ENCODE measurements at regions not wholly inside any gene's neighbourhood (a gene's known extent, or its start where the extent isn't known, plus 50 kb on each side); places are given as distances from the start of the nearest gene placed in this dataset.

DNA sequence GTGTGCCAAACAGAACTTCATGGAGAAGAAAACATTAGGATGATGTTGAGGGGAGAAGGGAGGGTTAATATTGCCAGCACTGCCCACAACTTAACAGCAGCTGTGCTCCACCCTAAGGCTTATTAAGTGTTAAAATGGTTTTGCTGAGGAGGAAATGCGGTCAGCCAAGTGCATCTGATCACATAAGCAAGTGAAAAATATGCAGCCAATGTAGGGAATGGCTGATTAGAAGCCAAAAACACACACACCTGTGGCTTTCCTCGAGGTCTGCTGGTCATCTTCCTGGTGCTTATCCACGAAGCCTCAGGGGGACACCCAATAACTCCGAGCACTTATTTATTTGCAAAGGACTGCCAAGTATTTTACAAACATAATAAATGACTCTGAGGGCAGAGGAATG, 66.3 kb upstream of the GPR45 start:
- H3K27ac ChIP-seq (ENCODE audit: low read depth in 2 of 2, low read length in 1 of 2), result no peak overlapping the region
- H3K79me2 ChIP-seq (ENCODE audit: insufficient read depth), result no peaks in the 10 kb centered on the region
- H3K4me2 ChIP-seq, result no peak overlapping the region
- no peak for TF ChIP-seq TCF12 (IDR thresholded peaks at IDR 0.05)
- TF ChIP-seq, protein P1, sequence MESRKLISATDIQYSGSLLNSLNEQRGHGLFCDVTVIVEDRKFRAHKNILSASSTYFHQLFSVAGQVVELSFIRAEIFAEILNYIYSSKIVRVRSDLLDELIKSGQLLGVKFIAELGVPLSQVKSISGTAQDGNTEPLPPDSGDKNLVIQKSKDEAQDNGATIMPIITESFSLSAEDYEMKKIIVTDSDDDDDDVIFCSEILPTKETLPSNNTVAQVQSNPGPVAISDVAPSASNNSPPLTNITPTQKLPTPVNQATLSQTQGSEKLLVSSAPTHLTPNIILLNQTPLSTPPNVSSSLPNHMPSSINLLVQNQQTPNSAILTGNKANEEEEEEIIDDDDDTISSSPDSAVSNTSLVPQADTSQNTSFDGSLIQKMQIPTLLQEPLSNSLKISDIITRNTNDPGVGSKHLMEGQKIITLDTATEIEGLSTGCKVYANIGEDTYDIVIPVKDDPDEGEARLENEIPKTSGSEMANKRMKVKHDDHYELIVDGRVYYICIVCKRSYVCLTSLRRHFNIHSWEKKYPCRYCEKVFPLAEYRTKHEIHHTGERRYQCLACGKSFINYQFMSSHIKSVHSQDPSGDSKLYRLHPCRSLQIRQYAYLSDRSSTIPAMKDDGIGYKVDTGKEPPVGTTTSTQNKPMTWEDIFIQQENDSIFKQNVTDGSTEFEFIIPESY (IDR thresholded peaks at IDR 0.05; ENCODE audit: borderline replicate concordance, low read depth), result no peak
- no peak for TF ChIP-seq EP300 (IDR thresholded peaks at IDR 0.05; ENCODE audit: borderline replicate concordance in 1 of 2, low read depth in 1 of 2, low read length in 1 of 2)
- no peak for TF ChIP-seq FOSL2 (IDR thresholded peaks at IDR 0.05; ENCODE audit: borderline replicate concordance, low read depth)
- TF ChIP-seq YY1 (IDR thresholded peaks at IDR 0.05; ENCODE audit: low read depth), result no peak
- TF ChIP-seq MEF2A (IDR thresholded peaks at IDR 0.05; ENCODE audit: borderline replicate concordance, low read depth), result no peak
- no peak for TF ChIP-seq GABPA (IDR thresholded peaks at IDR 0.05; ENCODE audit: low read depth)
- TF ChIP-seq POLR2AphosphoS5 (IDR thresholded peaks at IDR 0.05; ENCODE audit: low read depth, low read length), result no peak
- TF ChIP-seq ELF1 (IDR thresholded peaks at IDR 0.05), result no peak
- TF ChIP-seq MXI1 (IDR thresholded peaks at IDR 0.05; ENCODE audit: low read depth, low read length), result no peak
- no peak for TF ChIP-seq FOXJ3 (CRISPR knock-in tag; IDR thresholded peaks at IDR 0.05)
- TF ChIP-seq RXRA (IDR thresholded peaks at IDR 0.05; ENCODE audit: borderline replicate concordance, low read depth), result no peak
- no peak for TF ChIP-seq TAF1 (IDR thresholded peaks at IDR 0.05; ENCODE audit: borderline replicate concordance, low read depth, low read length)
- H3K36me3 ChIP-seq (replicated peaks in 1 of 2; ENCODE audit: control insufficient read depth in 1 of 2, insufficient read depth in 2 of 2, low read length in 1 of 2), result no peaks in the 10 kb centered on the region
- ChIA-PET CTCF (interaction anchor here (1.2 to 1.6 kb wide), 3 partner anchors 9 to 61 kb away, joined by 4 to 5 read pairs (median 4); no protein-coding TSS in a partner anchor), POLR2A (no interaction called here)
- H3K4me3 ChIP-seq (ENCODE audit: low read depth in 2 of 2, low read length in 1 of 2), result no peak overlapping the region
- DNase-seq, result no peak
- H3K9me3 ChIP-seq, result no peaks in the 10 kb centered on the region
- H3K4me1 ChIP-seq (ENCODE audit: control insufficient read depth in 1 of 2, insufficient read depth in 2 of 2, low read depth in 1 of 2, low read length in 1 of 2), result no peaks in the 10 kb centered on the region
- no peaks in the 10 kb centered on the region for H3K27me3 ChIP-seq (ENCODE audit: insufficient read depth)
- 9% methylated on average over 3 of the region's 4 CpGs for WGBS (ENCODE audit: low lambda C conversion rate)
- no peak overlapping the region for H3K9ac ChIP-seq
- H3F3A ChIP-seq (replicated peaks; ENCODE audit: insufficient read depth), result no peaks in the 10 kb centered on the region
- H4K20me1 ChIP-seq (ENCODE audit: insufficient read depth), result no peaks in the 10 kb centered on the region
- no peak overlapping the region for H2AFZ ChIP-seq (ENCODE audit: low read depth)
- H3K9me2 ChIP-seq, result no peaks in the 10 kb centered on the region

DNA sequence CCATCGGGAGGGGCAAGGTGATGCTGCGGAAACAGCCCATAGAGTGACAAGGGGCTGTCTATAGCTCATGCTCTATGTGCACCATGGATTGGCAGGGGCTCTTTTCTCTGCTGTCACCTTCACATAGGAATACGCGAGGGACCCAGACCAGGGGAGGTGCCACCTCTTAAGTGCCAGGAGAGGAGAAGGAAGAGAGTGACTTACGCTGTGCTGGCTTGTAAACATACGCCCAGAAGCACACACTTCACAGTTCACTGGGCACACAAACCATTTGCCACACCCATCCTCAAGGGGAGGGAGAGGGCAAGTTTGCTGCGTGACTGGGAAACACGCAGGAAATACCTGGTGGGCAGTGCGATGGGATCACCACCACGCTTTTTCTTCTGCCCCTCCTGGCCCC, 65.1 kb upstream of the GPR45 start:
- CTCF ChIA-PET, result interaction anchor here (1.4 to 1.6 kb wide), 2 partner anchors 10 to 63 kb away, joined by 4 to 5 read pairs; no protein-coding TSS in a partner anchor
- Histone ChIP-seq H2AFZ (ENCODE audit: low read depth) (no peak overlapping the region), H3K27ac (ENCODE audit: low read depth in 2 of 2, low read length in 1 of 2) (no peak overlapping the region), H3K9me2 (no peaks in the 10 kb centered on the region), H3F3A (replicated peaks; ENCODE audit: insufficient read depth) (no peaks in the 10 kb centered on the region), H3K4me1 (ENCODE audit: control insufficient read depth in 1 of 2, insufficient read depth in 2 of 2, low read depth in 1 of 2, low read length in 1 of 2) (no peaks in the 10 kb centered on the region), H3K27me3 (ENCODE audit: insufficient read depth) (no peaks in the 10 kb centered on the region), H3K79me2 (ENCODE audit: insufficient read depth) (no peaks in the 10 kb centered on the region), H3K9ac (no peak overlapping the region), H3K36me3 (replicated peaks in 1 of 2; ENCODE audit: control insufficient read depth in 1 of 2, insufficient read depth in 2 of 2, low read length in 1 of 2) (no peaks in the 10 kb centered on the region), H3K4me2 (no peak overlapping the region), H3K9me3 (no peaks in the 10 kb centered on the region), H4K20me1 (ENCODE audit: insufficient read depth) (no peaks in the 10 kb centered on the region), H3K4me3 (ENCODE audit: low read depth in 2 of 2, low read length in 1 of 2) (no peak overlapping the region)
- TF ChIP-seq, protein P2, sequence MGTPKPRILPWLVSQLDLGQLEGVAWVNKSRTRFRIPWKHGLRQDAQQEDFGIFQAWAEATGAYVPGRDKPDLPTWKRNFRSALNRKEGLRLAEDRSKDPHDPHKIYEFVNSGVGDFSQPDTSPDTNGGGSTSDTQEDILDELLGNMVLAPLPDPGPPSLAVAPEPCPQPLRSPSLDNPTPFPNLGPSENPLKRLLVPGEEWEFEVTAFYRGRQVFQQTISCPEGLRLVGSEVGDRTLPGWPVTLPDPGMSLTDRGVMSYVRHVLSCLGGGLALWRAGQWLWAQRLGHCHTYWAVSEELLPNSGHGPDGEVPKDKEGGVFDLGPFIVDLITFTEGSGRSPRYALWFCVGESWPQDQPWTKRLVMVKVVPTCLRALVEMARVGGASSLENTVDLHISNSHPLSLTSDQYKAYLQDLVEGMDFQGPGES (IDR thresholded peaks at IDR 0.05; ENCODE audit: low read depth, low read length), result no peak
- TF ChIP-seq FOXM1 (IDR thresholded peaks at IDR 0.05; ENCODE audit: low read depth), result no peak
- TF ChIP-seq CTCF (IDR thresholded peaks at IDR 0.05), result no peak
- no peak for TF ChIP-seq SIN3A (IDR thresholded peaks at IDR 0.05; ENCODE audit: borderline replicate concordance, low read depth, low read length)
- no peak for TF ChIP-seq ELF1 (IDR thresholded peaks at IDR 0.05)
- TF ChIP-seq, protein P3, sequence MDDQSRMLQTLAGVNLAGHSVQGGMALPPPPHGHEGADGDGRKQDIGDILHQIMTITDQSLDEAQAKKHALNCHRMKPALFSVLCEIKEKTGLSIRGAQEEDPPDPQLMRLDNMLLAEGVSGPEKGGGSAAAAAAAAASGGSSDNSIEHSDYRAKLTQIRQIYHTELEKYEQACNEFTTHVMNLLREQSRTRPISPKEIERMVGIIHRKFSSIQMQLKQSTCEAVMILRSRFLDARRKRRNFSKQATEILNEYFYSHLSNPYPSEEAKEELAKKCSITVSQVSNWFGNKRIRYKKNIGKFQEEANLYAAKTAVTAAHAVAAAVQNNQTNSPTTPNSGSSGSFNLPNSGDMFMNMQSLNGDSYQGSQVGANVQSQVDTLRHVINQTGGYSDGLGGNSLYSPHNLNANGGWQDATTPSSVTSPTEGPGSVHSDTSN (IDR thresholded peaks at IDR 0.05), result no peak
- no peak for TF ChIP-seq MAX (IDR thresholded peaks at IDR 0.05; ENCODE audit: low read depth)
- POLR2A ChIA-PET, result no interaction called here
- 67% methylated on average over 6 of the region's 10 CpGs for WGBS (ENCODE audit: low lambda C conversion rate)
- DNase-seq, result no peak

Data from SK-N-SH (cell line).